ENCODE measurements at regions not wholly inside any gene's neighbourhood (a gene's known extent, or its start where the extent isn't known, plus 50 kb on each side); places are given as distances from the start of the nearest gene placed in this dataset.

DNA sequence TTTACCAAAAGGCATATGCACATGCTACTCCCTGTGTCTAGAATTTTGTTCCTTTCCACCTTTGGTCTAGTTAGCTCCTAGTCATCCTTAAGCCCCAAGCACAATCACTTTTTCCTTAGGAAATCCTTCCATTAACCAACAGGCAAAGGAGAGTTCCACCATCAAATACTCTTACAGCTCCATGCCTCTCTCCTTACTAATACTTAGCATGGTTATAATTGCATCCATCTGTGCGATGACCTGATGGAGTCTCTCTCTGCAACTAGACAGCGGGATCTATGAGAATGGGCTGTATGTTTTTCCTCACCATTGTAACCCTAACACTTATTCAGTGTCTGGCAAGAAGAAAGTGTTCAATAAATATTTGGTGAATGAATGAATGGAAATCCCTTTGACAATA lies 69.3 kb upstream of the SMAD3 start (continued):
- TF ChIP-seq CREB1 (CRISPR knock-in tag; IDR thresholded peaks at IDR 0.05; ENCODE audit: low read depth), result no peak

DNA sequence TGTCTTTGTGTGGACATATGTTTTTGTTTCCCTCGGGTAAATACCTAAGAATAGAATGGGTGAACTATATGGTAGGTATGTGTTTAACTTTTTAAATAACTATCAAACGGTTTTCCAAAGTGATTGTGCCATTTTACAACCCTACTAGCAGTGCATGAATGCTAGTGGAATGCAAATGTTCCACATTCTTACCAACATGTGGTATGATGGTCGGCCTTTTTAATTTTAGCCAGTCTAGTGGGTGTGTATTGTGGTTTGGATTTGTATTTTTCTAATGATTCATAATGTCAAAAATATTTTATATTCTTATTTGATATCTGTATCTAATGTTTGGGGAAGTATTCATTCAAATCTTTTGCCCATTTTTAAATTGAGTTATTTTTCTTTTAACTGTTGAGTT lies 68.2 kb upstream of the SMAD3 start:
- DNase-seq (ENCODE audit: low spot score) (no peak), ATAC-seq (no peak)
- no peaks in the 10 kb centered on the region for H3K9me3 Mint-ChIP-seq
- Histone ChIP-seq H3F3A (replicated peaks; ENCODE audit: low read depth) (no peaks in the 10 kb centered on the region), H3K4me1 (ENCODE audit: insufficient read depth) (no peaks in the 10 kb centered on the region; the same call in 1 of the 2 replicates), H4K20me1 (replicated peaks; ENCODE audit: insufficient read depth) (no peaks in the 10 kb centered on the region), H3K27me3 (ENCODE audit: insufficient read depth) (no peaks in the 10 kb centered on the region), H2AFZ (no peak overlapping the region), H3K36me3 (ENCODE audit: insufficient read depth) (no peaks in the 10 kb centered on the region), H3K4me2 (no peak overlapping the region), H3K79me2 (replicated peaks; ENCODE audit: insufficient read depth) (no peaks in the 10 kb centered on the region), H3K27ac (ENCODE audit: low read depth) (no peak overlapping the region), H3K4me3 (no peak overlapping the region), H3K9me2 (ENCODE audit: insufficient read depth) (no peaks in the 10 kb centered on the region)
- peaks cover 1% of the 10 kb centered on the region for H3K27me3 Mint-ChIP-seq (ENCODE audit: insufficient read depth, low read depth, poor library complexity)
- no peaks in the 10 kb centered on the region; the same call in 2 of the 3 replicates for H3K4me1 Mint-ChIP-seq
- no peak overlapping the region for H3K4me3 Mint-ChIP-seq
- TF ChIP-seq, protein P1, sequence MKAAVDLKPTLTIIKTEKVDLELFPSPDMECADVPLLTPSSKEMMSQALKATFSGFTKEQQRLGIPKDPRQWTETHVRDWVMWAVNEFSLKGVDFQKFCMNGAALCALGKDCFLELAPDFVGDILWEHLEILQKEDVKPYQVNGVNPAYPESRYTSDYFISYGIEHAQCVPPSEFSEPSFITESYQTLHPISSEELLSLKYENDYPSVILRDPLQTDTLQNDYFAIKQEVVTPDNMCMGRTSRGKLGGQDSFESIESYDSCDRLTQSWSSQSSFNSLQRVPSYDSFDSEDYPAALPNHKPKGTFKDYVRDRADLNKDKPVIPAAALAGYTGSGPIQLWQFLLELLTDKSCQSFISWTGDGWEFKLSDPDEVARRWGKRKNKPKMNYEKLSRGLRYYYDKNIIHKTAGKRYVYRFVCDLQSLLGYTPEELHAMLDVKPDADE (IDR thresholded peaks at IDR 0.05), result no peak
- TF ChIP-seq NANOG (IDR thresholded peaks at IDR 0.05; ENCODE audit: borderline replicate concordance) (no peak), JUNB (IDR thresholded peaks at IDR 0.05; ENCODE audit: unreplicated experiment) (no peak), ZNF114 (CRISPR knock-in tag; IDR thresholded peaks at IDR 0.05) (no peak), EZH2 (IDR thresholded peaks at IDR 0.05; ENCODE audit: low read depth, unreplicated experiment) (no peak), STAT1 (IDR thresholded peaks at IDR 0.05; ENCODE audit: unreplicated experiment) (no peak), EZH2phosphoT487 (IDR thresholded peaks at IDR 0.05; ENCODE audit: unreplicated experiment) (no peak), POLR2AphosphoS5 (IDR thresholded peaks at IDR 0.05; ENCODE audit: low read depth) (no peak), ZNF331 (CRISPR knock-in tag; IDR thresholded peaks at IDR 0.05; ENCODE audit: low read depth) (no peak), CREB1 (CRISPR knock-in tag; IDR thresholded peaks at IDR 0.05; ENCODE audit: low read depth) (no peak)
- TF ChIP-seq, protein P2, sequence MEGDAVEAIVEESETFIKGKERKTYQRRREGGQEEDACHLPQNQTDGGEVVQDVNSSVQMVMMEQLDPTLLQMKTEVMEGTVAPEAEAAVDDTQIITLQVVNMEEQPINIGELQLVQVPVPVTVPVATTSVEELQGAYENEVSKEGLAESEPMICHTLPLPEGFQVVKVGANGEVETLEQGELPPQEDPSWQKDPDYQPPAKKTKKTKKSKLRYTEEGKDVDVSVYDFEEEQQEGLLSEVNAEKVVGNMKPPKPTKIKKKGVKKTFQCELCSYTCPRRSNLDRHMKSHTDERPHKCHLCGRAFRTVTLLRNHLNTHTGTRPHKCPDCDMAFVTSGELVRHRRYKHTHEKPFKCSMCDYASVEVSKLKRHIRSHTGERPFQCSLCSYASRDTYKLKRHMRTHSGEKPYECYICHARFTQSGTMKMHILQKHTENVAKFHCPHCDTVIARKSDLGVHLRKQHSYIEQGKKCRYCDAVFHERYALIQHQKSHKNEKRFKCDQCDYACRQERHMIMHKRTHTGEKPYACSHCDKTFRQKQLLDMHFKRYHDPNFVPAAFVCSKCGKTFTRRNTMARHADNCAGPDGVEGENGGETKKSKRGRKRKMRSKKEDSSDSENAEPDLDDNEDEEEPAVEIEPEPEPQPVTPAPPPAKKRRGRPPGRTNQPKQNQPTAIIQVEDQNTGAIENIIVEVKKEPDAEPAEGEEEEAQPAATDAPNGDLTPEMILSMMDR (conservative IDR thresholded peaks at IDR 0.05; ENCODE audit: low read depth in 2 of 2), result no peak
- TF ChIP-seq, protein P3, sequence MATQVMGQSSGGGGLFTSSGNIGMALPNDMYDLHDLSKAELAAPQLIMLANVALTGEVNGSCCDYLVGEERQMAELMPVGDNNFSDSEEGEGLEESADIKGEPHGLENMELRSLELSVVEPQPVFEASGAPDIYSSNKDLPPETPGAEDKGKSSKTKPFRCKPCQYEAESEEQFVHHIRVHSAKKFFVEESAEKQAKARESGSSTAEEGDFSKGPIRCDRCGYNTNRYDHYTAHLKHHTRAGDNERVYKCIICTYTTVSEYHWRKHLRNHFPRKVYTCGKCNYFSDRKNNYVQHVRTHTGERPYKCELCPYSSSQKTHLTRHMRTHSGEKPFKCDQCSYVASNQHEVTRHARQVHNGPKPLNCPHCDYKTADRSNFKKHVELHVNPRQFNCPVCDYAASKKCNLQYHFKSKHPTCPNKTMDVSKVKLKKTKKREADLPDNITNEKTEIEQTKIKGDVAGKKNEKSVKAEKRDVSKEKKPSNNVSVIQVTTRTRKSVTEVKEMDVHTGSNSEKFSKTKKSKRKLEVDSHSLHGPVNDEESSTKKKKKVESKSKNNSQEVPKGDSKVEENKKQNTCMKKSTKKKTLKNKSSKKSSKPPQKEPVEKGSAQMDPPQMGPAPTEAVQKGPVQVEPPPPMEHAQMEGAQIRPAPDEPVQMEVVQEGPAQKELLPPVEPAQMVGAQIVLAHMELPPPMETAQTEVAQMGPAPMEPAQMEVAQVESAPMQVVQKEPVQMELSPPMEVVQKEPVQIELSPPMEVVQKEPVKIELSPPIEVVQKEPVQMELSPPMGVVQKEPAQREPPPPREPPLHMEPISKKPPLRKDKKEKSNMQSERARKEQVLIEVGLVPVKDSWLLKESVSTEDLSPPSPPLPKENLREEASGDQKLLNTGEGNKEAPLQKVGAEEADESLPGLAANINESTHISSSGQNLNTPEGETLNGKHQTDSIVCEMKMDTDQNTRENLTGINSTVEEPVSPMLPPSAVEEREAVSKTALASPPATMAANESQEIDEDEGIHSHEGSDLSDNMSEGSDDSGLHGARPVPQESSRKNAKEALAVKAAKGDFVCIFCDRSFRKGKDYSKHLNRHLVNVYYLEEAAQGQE (IDR thresholded peaks at IDR 0.05; ENCODE audit: unreplicated experiment), result no peak
- TF ChIP-seq, protein P4, sequence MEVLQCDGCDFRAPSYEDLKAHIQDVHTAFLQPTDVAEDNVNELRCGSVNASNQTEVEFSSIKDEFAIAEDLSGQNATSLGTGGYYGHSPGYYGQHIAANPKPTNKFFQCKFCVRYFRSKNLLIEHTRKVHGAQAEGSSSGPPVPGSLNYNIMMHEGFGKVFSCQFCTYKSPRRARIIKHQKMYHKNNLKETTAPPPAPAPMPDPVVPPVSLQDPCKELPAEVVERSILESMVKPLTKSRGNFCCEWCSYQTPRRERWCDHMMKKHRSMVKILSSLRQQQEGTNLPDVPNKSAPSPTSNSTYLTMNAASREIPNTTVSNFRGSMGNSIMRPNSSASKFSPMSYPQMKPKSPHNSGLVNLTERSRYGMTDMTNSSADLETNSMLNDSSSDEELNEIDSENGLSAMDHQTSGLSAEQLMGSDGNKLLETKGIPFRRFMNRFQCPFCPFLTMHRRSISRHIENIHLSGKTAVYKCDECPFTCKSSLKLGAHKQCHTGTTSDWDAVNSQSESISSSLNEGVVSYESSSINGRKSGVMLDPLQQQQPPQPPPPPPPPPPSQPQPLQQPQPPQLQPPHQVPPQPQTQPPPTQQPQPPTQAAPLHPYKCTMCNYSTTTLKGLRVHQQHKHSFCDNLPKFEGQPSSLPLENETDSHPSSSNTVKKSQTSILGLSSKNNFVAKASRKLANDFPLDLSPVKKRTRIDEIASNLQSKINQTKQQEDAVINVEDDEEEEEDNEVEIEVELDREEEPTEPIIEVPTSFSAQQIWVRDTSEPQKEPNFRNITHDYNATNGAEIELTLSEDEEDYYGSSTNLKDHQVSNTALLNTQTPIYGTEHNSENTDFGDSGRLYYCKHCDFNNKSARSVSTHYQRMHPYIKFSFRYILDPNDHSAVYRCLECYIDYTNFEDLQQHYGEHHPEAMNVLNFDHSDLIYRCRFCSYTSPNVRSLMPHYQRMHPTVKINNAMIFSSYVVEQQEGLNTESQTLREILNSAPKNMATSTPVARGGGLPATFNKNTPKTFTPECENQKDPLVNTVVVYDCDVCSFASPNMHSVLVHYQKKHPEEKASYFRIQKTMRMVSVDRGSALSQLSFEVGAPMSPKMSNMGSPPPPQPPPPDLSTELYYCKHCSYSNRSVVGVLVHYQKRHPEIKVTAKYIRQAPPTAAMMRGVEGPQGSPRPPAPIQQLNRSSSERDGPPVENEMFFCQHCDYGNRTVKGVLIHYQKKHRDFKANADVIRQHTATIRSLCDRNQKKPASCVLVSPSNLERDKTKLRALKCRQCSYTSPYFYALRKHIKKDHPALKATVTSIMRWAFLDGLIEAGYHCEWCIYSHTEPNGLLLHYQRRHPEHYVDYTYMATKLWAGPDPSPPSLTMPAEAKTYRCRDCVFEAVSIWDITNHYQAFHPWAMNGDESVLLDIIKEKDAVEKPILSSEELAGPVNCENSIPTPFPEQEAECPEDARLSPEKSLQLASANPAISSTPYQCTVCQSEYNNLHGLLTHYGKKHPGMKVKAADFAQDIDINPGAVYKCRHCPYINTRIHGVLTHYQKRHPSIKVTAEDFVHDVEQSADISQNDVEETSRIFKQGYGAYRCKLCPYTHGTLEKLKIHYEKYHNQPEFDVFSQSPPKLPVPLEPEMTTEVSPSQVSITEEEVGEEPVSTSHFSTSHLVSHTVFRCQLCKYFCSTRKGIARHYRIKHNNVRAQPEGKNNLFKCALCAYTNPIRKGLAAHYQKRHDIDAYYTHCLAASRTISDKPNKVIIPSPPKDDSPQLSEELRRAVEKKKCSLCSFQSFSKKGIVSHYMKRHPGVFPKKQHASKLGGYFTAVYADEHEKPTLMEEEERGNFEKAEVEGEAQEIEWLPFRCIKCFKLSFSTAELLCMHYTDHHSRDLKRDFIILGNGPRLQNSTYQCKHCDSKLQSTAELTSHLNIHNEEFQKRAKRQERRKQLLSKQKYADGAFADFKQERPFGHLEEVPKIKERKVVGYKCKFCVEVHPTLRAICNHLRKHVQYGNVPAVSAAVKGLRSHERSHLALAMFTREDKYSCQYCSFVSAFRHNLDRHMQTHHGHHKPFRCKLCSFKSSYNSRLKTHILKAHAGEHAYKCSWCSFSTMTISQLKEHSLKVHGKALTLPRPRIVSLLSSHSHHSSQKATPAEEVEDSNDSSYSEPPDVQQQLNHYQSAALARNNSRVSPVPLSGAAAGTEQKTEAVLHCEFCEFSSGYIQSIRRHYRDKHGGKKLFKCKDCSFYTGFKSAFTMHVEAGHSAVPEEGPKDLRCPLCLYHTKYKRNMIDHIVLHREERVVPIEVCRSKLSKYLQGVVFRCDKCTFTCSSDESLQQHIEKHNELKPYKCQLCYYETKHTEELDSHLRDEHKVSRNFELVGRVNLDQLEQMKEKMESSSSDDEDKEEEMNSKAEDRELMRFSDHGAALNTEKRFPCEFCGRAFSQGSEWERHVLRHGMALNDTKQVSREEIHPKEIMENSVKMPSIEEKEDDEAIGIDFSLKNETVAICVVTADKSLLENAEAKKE (CRISPR knock-in tag; IDR thresholded peaks at IDR 0.05), result no peak
- H3K36me3 Mint-ChIP-seq (ENCODE audit: low read depth), result no peaks in the 10 kb centered on the region; the same call in 1 of the 3 replicates
- H3K27ac Mint-ChIP-seq, result no peak overlapping the region

Data from GM23338 (cell line).